ENCODE measurements at regions not wholly inside any gene's neighbourhood (a gene's known extent, or its start where the extent isn't known, plus 50 kb on each side); places are given as distances from the start of the nearest gene placed in this dataset.
"Not testable (repeated sequence)": the region's sequence is repeated elsewhere in the genome, so short reads cannot be mapped to it uniquely, and the experiment has no call there.

- DNase-seq: no peak
- Mint-ChIP-seq H3K9me3 (peaks cover 3% of the 10 kb centered on the region), H3K36me3 (ENCODE audit: insufficient read depth) (no peaks in the 10 kb centered on the region), H3K4me1 (ENCODE audit: low read depth) (no peaks in the 10 kb centered on the region), H3K4me3 (no peak overlapping the region), H3K27me3 (ENCODE audit: low read depth) (no peaks in the 10 kb centered on the region)
- no peak for ATAC-seq
Measured at GRCh38 chr13:22880741-22881720, 299.7 kb upstream of the SGCG start.

- H3K4me1 Mint-ChIP-seq (ENCODE audit: low read depth); H3K4me3 Mint-ChIP-seq; H3K9me3 Mint-ChIP-seq; ATAC-seq; H3K27me3 Mint-ChIP-seq (ENCODE audit: low read depth); H3K36me3 Mint-ChIP-seq (ENCODE audit: insufficient read depth); DNase-seq: not testable (repeated sequence)
Measured at GRCh38 chr13:22881721-22882608, 298.8 kb upstream of the SGCG start.

GRCh38 chr13:22883262-22883840 lies 297.4 kb upstream of the SGCG start:
- H3K4me1 Mint-ChIP-seq (ENCODE audit: low read depth): no peaks in the 10 kb centered on the region
- H3K4me3 Mint-ChIP-seq: no peak overlapping the region
- DNase-seq (no peak), ATAC-seq (no peak)
- H3K27me3 Mint-ChIP-seq (ENCODE audit: low read depth): no peaks in the 10 kb centered on the region
- no peaks in the 10 kb centered on the region for H3K36me3 Mint-ChIP-seq (ENCODE audit: insufficient read depth)
- H3K9me3 Mint-ChIP-seq: no peaks in the 10 kb centered on the region

- Mint-ChIP-seq H3K27me3 (ENCODE audit: low read depth) (no peaks in the 10 kb centered on the region), H3K9me3 (no peaks in the 10 kb centered on the region), H3K36me3 (ENCODE audit: insufficient read depth) (no peaks in the 10 kb centered on the region), H3K4me3 (no peak overlapping the region), H3K4me1 (ENCODE audit: low read depth) (no peaks in the 10 kb centered on the region)
- DNase-seq (no peak), ATAC-seq (no peak)
Measured at GRCh38 chr13:22883956-22884355, 296.8 kb upstream of the SGCG start.

GRCh38 chr13:22886061-22886460 lies 294.7 kb upstream of the SGCG start:
- not testable (repeated sequence) for H3K27me3 Mint-ChIP-seq (ENCODE audit: low read depth); H3K36me3 Mint-ChIP-seq (ENCODE audit: insufficient read depth)

GRCh38 chr13:22889376-22889775 lies 291.4 kb upstream of the SGCG start:
- peaks cover 11% of the 10 kb centered on the region for H3K9me3 Mint-ChIP-seq
- H3K27me3 Mint-ChIP-seq (ENCODE audit: low read depth); H3K36me3 Mint-ChIP-seq (ENCODE audit: insufficient read depth); H3K4me1 Mint-ChIP-seq (ENCODE audit: low read depth); ATAC-seq; H3K4me3 Mint-ChIP-seq; DNase-seq: not testable (repeated sequence)

More at GRCh38 chr13:22886061-22886460, 294.7 kb upstream of the SGCG start:
- not testable (repeated sequence) for H3K4me3 Mint-ChIP-seq; H3K4me1 Mint-ChIP-seq (ENCODE audit: low read depth); H3K9me3 Mint-ChIP-seq; DNase-seq; ATAC-seq

GRCh38 chr13:22893204-22893603 lies 287.6 kb upstream of the SGCG start:
- peaks cover 11% of the 10 kb centered on the region for H3K9me3 Mint-ChIP-seq
- ATAC-seq: no peak
- H3K4me1 Mint-ChIP-seq (ENCODE audit: low read depth): no peaks in the 10 kb centered on the region
- H3K27me3 Mint-ChIP-seq (ENCODE audit: low read depth): peaks cover 3% of the 10 kb centered on the region
- DNase-seq: no peak
- no peak overlapping the region for H3K4me3 Mint-ChIP-seq
- no peaks in the 10 kb centered on the region for H3K36me3 Mint-ChIP-seq (ENCODE audit: insufficient read depth)

GRCh38 chr13:22893777-22894176 lies 287.0 kb upstream of the SGCG start:
- Mint-ChIP-seq H3K27me3 (ENCODE audit: low read depth) (peaks cover 3% of the 10 kb centered on the region), H3K4me1 (ENCODE audit: low read depth) (no peaks in the 10 kb centered on the region), H3K9me3 (peaks cover 11% of the 10 kb centered on the region), H3K4me3 (no peak overlapping the region), H3K36me3 (ENCODE audit: insufficient read depth) (no peaks in the 10 kb centered on the region)
- ATAC-seq: no peak
- no peak for DNase-seq

- DNase-seq (no peak), ATAC-seq (no peak)
- Mint-ChIP-seq H3K4me1 (ENCODE audit: low read depth) (no peaks in the 10 kb centered on the region), H3K9me3 (peaks cover 2% of the 10 kb centered on the region), H3K36me3 (ENCODE audit: insufficient read depth) (no peaks in the 10 kb centered on the region), H3K27me3 (ENCODE audit: low read depth) (peaks cover 3% of the 10 kb centered on the region), H3K4me3 (no peak overlapping the region)
Measured at GRCh38 chr13:22897571-22898314, 283.0 kb upstream of the SGCG start.

GRCh38 chr13:22900416-22900951 lies 280.3 kb upstream of the SGCG start:
- H3K4me1 Mint-ChIP-seq (ENCODE audit: low read depth); H3K36me3 Mint-ChIP-seq (ENCODE audit: insufficient read depth); H3K4me3 Mint-ChIP-seq; DNase-seq; H3K27me3 Mint-ChIP-seq (ENCODE audit: low read depth); H3K9me3 Mint-ChIP-seq; ATAC-seq: not testable (repeated sequence)

GRCh38 chr13:22903301-22903700 lies 277.5 kb upstream of the SGCG start:
- H3K4me1 Mint-ChIP-seq (ENCODE audit: low read depth): no peaks in the 10 kb centered on the region
- ATAC-seq (no peak), DNase-seq (no peak)
- H3K36me3 Mint-ChIP-seq (ENCODE audit: insufficient read depth): no peaks in the 10 kb centered on the region
- H3K9me3 Mint-ChIP-seq: peaks cover 3% of the 10 kb centered on the region
- no peak overlapping the region for H3K4me3 Mint-ChIP-seq
- peaks cover 1% of the 10 kb centered on the region for H3K27me3 Mint-ChIP-seq (ENCODE audit: low read depth)

GRCh38 chr13:22903925-22904324 lies 276.9 kb upstream of the SGCG start:
- DNase-seq: no peak
- no peak overlapping the region for H3K4me3 Mint-ChIP-seq
- peaks cover 3% of the 10 kb centered on the region for H3K27me3 Mint-ChIP-seq (ENCODE audit: low read depth)

GRCh38 chr13:22915442-22916082 lies 265.2 kb upstream of the SGCG start:
- H3K4me3 Mint-ChIP-seq: peak overlapping the region; percentile 44
- peak in 1 of 2 donors; percentile 71 for ATAC-seq

More at GRCh38 chr13:22903925-22904324, 276.9 kb upstream of the SGCG start:
- H3K9me3 Mint-ChIP-seq: peaks cover 6% of the 10 kb centered on the region
- no peak for ATAC-seq
- no peaks in the 10 kb centered on the region for H3K36me3 Mint-ChIP-seq (ENCODE audit: insufficient read depth)
- H3K4me1 Mint-ChIP-seq (ENCODE audit: low read depth): no peaks in the 10 kb centered on the region

More at GRCh38 chr13:22915442-22916082, 265.2 kb upstream of the SGCG start:
- no peaks in the 10 kb centered on the region for H3K9me3 Mint-ChIP-seq
- DNase-seq: no peak
- H3K27me3 Mint-ChIP-seq (ENCODE audit: low read depth): peaks cover 46% of the 10 kb centered on the region
- no peaks in the 10 kb centered on the region for H3K36me3 Mint-ChIP-seq (ENCODE audit: insufficient read depth)
- peaks cover 3% of the 10 kb centered on the region for H3K4me1 Mint-ChIP-seq (ENCODE audit: low read depth)
